NCI-H1417 treated with DMSO at 0.1 percent for 48 hours (cell line): ENCODE measurements at regions not wholly inside any gene's neighbourhood (a gene's known extent, or its start where the extent isn't known, plus 50 kb on each side); places are given as distances from the start of the nearest gene placed in this dataset.

Experiments
- DNase-seq: peaks from one replicate; lab custom pipeline; 2025; lab: John Stamatoyannopoulos, UW

- no peak for DNase-seq
These were observed 763.4 kb upstream of the ARGLU1 start for GRCh38 chr13:107331359-107331758.

DNA sequence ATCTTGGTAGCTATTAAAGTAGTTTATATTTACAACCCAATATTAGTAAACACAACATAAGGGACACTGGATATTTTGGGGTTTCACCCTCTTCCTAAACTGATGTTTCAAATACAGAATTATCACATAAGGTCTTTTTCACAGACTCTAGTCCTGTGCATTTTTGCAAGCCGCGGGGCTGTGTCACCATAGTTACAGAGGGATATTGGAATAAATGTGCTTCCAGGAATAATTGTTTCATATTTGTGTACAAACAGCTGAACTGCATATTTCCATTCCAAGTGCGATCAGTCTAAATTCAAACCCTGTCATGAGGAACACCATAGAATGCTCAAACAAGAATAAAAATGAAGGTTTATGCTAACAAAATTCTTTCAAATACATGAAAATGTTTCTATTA lies 762.5 kb upstream of the ARGLU1 start:
- DNase-seq = no peak

DNA sequence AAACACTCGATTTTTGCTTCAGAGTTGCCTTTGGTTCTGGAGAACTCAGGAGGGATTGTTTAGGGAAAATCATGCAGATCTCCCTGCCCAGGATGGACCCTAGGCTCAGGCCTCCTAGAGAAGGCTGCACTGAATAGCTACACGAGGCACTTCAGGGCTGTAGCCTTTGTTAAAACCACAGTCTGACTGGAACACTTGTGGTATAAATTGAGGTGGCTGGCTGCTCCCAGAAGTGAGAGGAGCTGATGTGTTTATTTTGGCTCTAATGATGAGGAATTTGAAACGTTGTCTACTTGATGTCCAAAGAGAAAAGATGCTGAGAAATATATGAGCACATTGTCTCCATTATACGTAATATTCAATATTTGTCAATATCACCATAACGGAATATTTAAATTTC lies 762.1 kb upstream of the ARGLU1 start:
- DNase-seq = no peak

DNA sequence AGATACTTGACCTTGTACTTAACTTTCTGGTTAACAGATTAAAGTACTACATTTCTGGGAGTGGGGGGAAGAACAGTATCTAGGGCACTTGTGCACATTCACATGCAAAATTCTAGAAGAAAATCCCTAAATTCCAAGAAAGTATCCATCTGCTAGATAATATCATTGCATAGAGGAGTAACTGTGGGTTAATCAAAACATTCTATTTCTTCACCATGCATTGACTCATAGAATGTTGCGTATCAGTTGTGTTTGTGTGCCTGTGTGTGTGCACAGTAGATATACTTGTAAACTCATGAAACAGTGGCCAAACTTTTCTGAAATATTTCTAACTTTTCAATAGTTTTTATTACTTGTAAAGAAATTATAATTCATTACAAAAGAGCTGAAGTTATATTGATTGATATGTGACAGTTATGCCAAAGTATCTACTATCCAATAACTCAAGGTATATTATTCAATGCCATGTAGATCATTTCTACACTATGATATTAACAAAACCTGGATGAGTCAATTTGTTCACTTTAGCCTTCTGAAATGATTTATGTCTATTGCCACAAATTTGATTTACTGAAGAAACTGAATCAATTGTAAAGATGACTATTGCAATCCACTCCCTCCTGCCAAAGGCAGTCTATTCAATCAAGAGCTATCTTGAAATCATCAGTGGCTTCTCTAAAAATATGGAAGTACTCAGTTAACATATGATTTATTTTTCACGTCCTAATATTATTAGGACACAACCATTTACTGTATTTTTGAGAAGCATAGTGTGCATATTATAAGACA lies 756.7 kb upstream of the ARGLU1 start:
- no peak for DNase-seq

DNA sequence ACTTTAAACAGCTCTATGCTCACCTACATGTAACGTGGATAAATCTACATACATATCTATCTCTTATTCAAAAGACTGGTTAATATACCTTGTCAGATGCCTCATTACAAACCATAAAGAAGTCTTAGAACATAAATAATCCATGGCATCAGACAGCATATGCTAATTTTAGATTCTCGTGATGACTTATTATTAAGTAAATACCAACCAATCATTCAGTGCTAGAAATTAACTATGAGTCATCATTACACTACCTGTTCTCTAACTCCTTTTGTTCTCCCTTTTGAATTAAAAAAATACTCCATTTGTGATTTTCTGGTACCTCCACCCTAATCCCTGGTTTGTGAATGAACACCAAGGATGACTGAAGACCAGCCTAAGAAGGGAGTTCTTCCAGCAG lies 754.3 kb upstream of the ARGLU1 start:
- no peak for DNase-seq

GRCh38 chr13:107305178-107305577 lies 737.2 kb upstream of the ARGLU1 start:
- no peak for DNase-seq

- no peak for DNase-seq
These were observed 733.9 kb upstream of the ARGLU1 start for GRCh38 chr13:107301724-107302374.

- no peak for DNase-seq
These were observed 731.8 kb upstream of the ARGLU1 start for GRCh38 chr13:107299717-107300116.

DNA sequence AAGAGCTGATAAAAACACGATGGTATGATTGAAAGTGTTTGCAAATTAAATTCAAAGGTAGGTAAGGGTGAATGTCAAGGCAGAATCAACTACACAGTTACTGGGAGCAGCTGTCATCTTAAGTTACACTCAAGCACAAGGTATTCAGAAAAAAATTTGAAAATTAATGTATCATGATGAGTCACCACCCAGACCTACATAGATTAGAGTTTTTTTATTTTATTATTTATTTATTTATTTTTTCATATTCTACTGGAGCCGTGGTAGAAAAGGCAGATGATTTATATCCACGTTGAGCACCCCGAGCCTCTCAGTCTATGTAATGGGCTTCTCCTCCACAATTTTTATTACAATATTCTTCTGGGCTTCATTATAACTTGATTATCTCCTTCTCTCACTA lies 728.9 kb upstream of the ARGLU1 start:
- DNase-seq = no peak

DNA sequence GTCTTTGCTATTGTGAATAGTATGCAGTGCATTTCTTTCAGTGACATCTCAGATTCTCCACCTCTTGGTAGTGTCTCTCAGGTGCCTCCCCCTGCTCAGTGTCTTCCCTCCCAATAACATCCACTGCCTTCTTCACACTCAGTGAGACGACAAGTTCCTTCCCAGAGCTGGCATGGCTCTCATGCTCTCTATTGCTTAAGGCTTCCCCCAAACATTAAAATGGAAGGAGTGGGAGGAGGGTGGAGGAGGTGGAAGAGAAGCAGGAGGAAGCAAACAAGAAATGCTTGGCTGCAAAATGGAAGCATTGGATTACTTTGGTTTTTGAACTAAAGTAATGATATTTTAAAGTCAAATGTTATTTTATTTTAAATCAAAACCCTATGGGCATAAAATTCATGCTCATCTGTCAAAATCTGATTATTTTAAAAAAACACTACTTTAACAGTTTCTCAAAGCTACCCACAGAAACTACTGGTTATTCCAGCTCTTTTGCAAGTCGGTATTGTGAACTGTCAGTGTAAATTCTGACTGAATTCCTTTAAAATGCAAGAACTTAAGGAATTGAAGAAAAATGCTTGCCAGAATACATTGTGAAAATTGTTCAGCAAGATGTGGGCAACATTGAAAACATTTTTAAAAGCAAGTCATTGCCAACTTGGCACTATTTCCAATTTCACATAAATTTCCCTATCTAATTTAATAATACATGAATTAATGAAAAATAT lies 727.6 kb upstream of the ARGLU1 start:
- DNase-seq = no peak

DNA sequence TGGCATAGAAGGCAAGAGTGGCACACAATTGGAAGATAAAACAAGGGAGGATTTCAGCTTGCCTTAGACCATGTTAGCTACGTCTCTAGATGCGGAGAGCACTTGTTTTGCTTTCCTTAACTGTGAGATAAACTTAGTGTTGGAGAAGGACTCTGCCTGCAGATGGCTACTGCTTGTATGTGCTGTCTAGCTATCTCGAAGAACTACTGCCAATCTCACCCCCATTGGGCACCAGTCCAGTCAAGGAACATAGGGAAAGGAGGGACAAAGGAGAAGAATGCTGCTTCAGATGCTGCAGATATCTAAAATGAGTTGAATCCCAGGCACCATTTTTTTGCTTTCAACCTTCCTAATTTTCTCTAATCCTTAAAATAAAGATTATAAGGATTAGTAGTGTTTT lies 726.0 kb upstream of the ARGLU1 start:
- DNase-seq = no peak

DNA sequence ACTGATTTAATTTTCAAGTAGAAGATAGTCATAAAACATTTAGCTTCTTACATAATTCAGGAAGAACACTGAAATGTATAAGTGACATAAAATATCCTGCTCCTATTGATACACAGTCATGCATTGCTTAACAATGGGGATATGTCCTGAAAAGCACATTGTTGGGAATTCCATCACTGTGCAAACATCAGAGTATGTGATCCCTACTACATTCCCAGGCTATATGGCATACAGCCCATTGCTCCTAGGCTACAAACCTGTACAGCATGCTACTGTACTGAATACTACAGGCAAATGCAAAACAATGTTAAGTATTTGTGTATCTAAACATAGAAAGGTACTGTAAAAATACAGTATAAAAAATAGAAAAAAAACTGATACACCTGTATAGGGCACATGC lies 723.9 kb upstream of the ARGLU1 start:
- no peak for DNase-seq

- no peak for DNase-seq
These were observed 721.6 kb upstream of the ARGLU1 start for GRCh38 chr13:107289540-107289939.

DNA sequence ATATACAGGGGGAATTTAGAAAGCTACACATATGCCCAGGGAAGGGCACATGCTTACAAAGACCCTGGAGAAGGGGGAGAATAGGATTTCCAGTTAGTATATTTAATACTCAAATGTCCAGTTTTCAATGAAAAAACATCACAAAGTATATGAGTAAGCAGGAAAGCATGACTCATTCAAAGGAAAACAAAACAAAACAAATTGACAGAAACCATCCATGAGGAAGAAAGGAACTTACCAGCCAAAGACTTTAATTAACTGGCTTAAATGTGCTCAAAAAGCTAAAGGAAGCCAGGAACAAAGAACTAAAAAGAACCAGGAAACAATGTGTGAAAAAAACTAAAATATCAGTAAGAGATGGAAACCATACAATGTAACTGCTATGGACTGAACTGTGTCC lies 716.2 kb upstream of the ARGLU1 start:
- no peak for DNase-seq

DNA sequence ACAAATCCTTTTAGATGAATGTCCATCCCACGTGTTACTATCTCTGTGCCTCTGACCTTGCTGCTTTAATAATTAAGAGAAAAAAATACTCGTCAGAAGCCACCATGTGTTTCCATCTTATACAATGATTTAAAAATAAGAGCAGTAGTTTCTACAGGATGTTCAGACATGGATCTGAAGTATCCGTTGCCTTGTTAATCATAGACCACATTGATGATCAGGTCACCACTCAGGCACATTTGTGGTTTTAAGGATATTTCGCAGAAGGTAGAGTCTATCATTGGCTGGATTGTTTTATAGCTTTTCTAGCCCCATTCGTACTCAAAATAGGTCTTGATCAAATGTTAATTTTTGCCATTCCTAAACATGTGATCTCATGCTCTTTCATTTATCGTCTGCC lies 710.0 kb upstream of the ARGLU1 start:
- no peak for DNase-seq

DNA sequence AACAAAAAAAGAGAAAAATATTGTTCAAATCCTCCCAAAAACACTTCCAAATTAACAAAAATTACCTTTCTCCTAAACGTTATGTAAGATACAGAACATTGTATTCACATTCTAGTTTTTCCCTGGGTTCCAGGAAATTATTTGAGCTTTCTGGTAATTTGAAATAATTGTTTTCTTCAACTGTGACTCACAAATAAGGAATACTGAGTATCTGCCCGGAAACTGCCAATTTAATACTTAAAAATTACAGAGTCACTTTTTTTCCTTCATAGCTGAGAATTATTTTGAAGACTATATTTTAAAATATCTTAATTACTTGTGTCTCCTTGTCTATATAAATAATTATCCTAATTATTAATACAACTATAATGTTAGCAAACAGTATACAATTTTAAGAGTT lies 709.0 kb upstream of the ARGLU1 start:
- no peak for DNase-seq

DNA sequence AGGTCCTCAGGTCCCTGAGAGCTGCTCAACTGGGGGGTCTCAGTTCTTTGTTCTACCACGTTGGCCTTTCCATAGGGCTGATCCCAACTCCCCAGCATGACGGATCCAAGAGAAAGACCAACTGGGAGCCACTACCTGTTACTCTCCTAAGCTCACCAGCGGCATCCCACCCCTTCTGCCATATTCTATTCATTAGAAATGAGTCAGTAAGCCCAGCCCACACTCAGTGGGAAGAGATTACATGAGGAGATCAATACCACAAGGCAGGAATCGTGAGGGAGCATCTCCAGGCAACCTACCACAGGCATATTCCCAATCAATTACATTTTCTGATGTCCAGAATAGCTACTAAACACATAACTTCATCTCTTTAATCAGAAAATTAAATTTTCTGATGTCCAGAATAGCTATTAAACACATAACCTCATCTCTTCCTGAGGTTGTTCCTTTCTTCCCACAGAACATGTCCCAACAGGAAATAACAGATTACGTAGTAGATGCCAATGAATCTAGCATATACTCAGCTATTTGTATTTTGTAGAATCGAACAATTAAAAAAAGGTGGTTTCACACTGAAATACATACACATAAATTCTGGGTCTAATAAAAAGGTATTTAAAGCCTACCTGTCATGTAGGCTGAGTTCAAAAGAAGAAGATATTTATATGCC lies 708.1 kb upstream of the ARGLU1 start:
- no peak for DNase-seq

DNA sequence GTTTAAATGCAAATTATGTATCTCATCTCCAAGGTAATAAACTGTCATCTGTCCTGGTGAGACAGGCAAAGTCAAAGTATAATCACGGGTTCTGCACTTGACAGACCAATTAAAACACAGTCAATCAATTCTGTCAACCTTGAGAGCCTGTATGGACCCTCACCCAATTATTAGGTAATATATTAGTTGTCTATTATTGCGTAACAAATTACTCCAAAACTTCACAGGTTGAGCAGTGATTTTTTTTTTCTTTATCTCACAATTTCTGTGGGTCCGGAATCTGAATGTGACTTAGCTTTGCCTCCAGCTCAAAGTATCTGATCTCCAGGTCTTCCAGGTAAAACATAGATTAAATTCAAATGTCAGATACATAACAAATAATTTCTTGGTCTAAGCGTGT lies 707.4 kb upstream of the ARGLU1 start:
- no peak for DNase-seq

GRCh38 chr13:107271227-107271626 lies 703.3 kb upstream of the ARGLU1 start:
- no peak for DNase-seq

DNA sequence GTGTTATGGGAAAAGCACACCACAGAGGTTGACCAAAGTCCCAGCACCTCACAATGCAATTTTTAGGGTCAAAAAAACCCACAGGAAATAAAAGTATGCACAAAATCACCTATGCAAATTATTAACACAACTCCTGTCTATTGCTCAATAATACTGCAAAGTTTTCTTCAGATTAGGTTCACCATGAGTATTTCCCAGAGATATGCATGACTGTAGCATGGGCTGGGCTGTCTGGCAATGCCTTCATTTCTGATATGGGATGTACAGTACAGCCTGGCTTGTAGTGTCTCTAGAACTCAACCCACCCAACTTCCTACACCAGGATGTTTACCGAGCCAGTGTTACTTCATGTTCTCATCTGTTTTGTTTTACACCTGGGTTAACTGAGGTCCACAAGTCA lies 698.7 kb upstream of the ARGLU1 start:
- DNase-seq = no peak

GRCh38 chr13:107258599-107259187 lies 690.8 kb upstream of the ARGLU1 start:
- DNase-seq = no peak

DNA sequence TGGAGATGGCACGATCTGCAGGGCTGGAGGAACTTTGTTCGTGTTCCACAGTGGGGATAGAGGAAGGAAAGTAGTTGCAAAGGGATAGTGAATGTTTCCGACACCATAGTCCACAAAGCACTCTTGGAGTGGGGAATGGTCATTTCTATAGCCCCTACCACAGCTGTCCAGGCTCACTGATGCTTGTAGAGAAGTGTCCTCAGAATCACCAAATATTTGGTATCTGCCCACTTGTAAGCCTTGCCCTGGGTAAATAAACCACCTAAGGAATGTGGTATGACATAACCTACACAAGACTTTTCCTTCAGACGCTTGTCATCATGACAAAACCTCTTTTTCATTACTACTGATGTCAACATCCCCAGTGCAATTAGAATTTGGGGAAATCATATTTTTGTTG lies 686.5 kb upstream of the ARGLU1 start:
- DNase-seq = no peak
